HepG2 (cell line): ENCODE measurements at regions not wholly inside any gene's neighbourhood (a gene's known extent, or its start where the extent isn't known, plus 50 kb on each side); places are given as distances from the start of the nearest gene placed in this dataset.

Source experiments
- ARID2 ChIP-seq: sonication (generic); formaldehyde crosslinking; IDR thresholded peaks from 2 replicates; pipeline ENCODE4 v1.8.1; 2022; ENCODE audit warnings: mild to moderate bottlenecking, missing genetic modification reagents, borderline replicate concordance
- BRCA1 ChIP-seq: sonication (generic); formaldehyde crosslinking; IDR thresholded peaks from 2 replicates; pipeline ENCODE4 v1.4.0; 2020; ENCODE audit warnings: missing genetic modification reagents
- CBFB ChIP-seq: sonication (generic); formaldehyde crosslinking; IDR thresholded peaks from 2 replicates; pipeline ENCODE4 v1.4.0; 2020; ENCODE audit warnings: missing genetic modification reagents
- ERF ChIP-seq: IDR thresholded peaks from 2 replicates; pipeline ENCODE4 v1.6.1; 2018; ENCODE audit warnings: missing biosample characterization, missing genetic modification reagents
- HMG20A ChIP-seq: IDR thresholded peaks from 2 replicates; pipeline ENCODE4 v1.6.1; 2016; ENCODE audit warnings: borderline replicate concordance
- MAFF ChIP-seq: IDR thresholded peaks from 2 replicates; pipeline ENCODE4 v1.6.1; 2011; ENCODE audit warnings: low read depth, low read length, improper control_type of control experiment
- MIXL1 ChIP-seq: IDR thresholded peaks from 2 replicates; pipeline ENCODE4 v1.6.1; 2016
- NFIB ChIP-seq: sonication (generic); formaldehyde crosslinking; IDR thresholded peaks from 2 replicates; pipeline ENCODE4 v1.9.0; 2021; ENCODE audit warnings: missing genetic modification reagents, mild to moderate bottlenecking, borderline replicate concordance
- NR3C1 ChIP-seq: sonication (generic); formaldehyde crosslinking; IDR thresholded peaks from 2 replicates; pipeline ENCODE4 v1.4.0; 2020; ENCODE audit warnings: missing genetic modification reagents
- POLR2A ChIP-seq, 2 experiments: IDR thresholded peaks; 2 replicates each; pipeline ENCODE4 v1.6.1; 2011; ENCODE audit warnings: low read depth in 2 of 2, low read length in 2 of 2, mild to moderate bottlenecking in 1 of 2, moderate library complexity in 1 of 2; ENCODE audit not compliant: insufficient read depth in 1 of 2
- REXO4 ChIP-seq: sonication (generic); formaldehyde crosslinking; IDR thresholded peaks from 2 replicates; pipeline ENCODE4 v1.8.0; 2022; ENCODE audit warnings: missing genetic modification reagents, mild to moderate bottlenecking, borderline replicate concordance
- RNF2 ChIP-seq: fragments of 450-650 bp; conservative IDR thresholded peaks from 2 replicates; pipeline ENCODE4 v1.6.1; 2016; ENCODE audit warnings: low read depth
- SOX13 ChIP-seq, 3 experiments: fragments of 450-650 bp in 1 of 3; sonication (generic) in 1 of 3; formaldehyde crosslinking in 1 of 3; IDR thresholded peaks in 2 of 3; conservative IDR thresholded peaks in 1 of 3; 2 replicates each; pipeline versions ENCODE4 v1.5.0 to v1.6.1; 2016 to 2020; ENCODE audit warnings: antibody characterized with exemption in 1 of 3, mild to moderate bottlenecking in 1 of 3, missing compliant biosample characterization in 1 of 3, missing genetic modification reagents in 1 of 3, moderate library complexity in 1 of 3
- SOX6 ChIP-seq, 2 experiments: fragments of 450-650 bp in 1 of 2; sonication (generic) in 1 of 2; formaldehyde crosslinking in 1 of 2; IDR thresholded peaks; 2 replicates each; pipeline versions ENCODE4 v1.4.0 to v1.6.1; 2017 to 2020; ENCODE audit warnings: antibody characterized with exemption in 1 of 2, mild to moderate bottlenecking in 1 of 2, missing genetic modification reagents in 1 of 2
- SP5 ChIP-seq: IDR thresholded peaks from 2 replicates; pipeline ENCODE4 v1.6.1; 2016; ENCODE audit warnings: low read depth, borderline replicate concordance
- THYN1 ChIP-seq: sonication (generic); formaldehyde crosslinking; IDR thresholded peaks from 2 replicates; pipeline ENCODE4 v1.8.1; 2023; ENCODE audit warnings: low read depth, mild to moderate bottlenecking, moderate library complexity, missing genetic modification reagents, borderline replicate concordance
- XBP1 ChIP-seq: sonication (generic); formaldehyde crosslinking; IDR thresholded peaks from 2 replicates; pipeline ENCODE4 v1.5.0; 2020; ENCODE audit warnings: missing genetic modification reagents
- XRCC5 ChIP-seq: fragments of 200-400 bp; formaldehyde crosslinking; optimal IDR thresholded peaks from 2 replicates; pipeline ENCODE3; 2017; ENCODE audit warnings: mild to moderate bottlenecking, low read length
- ZNF136 ChIP-seq: sonication (generic); formaldehyde crosslinking; IDR thresholded peaks from 2 replicates; pipeline ENCODE4 v1.8.1; 2022; ENCODE audit warnings: low read depth, mild to moderate bottlenecking, moderate library complexity, missing genetic modification reagents
- ZNF225 ChIP-seq: sonication (generic); formaldehyde crosslinking; IDR thresholded peaks from 2 replicates; pipeline ENCODE4 v1.4.0; 2020; ENCODE audit warnings: mild to moderate bottlenecking, missing genetic modification reagents
- ZNF263 ChIP-seq: sonication (generic); formaldehyde crosslinking; IDR thresholded peaks from 2 replicates; pipeline ENCODE4 v1.4.0; 2020; ENCODE audit warnings: missing genetic modification reagents
- ZNF282 ChIP-seq: fragments of 450-650 bp; IDR thresholded peaks from 2 replicates; pipeline ENCODE4 v1.6.1; 2018; ENCODE audit not compliant: partially characterized antibody
- ZNF629 ChIP-seq: sonication (generic); formaldehyde crosslinking; conservative IDR thresholded peaks from 2 replicates; pipeline ENCODE4 v1.5.0; 2020; ENCODE audit warnings: missing genetic modification reagents
- ZNF780A ChIP-seq: sonication (generic); formaldehyde crosslinking; IDR thresholded peaks from 2 replicates; pipeline ENCODE4 v1.8.0; 2022; ENCODE audit warnings: mild to moderate bottlenecking, missing genetic modification reagents, moderate library complexity
- TF ChIP-seq, protein P1 (sequence below): sonication (generic); formaldehyde crosslinking; IDR thresholded peaks from one replicate; pipeline ENCODE4 v1.5.1; 2020; ENCODE audit warnings: mild to moderate bottlenecking, missing genetic modification reagents; ENCODE audit errors: not compliant biosample characterization

DNA sequence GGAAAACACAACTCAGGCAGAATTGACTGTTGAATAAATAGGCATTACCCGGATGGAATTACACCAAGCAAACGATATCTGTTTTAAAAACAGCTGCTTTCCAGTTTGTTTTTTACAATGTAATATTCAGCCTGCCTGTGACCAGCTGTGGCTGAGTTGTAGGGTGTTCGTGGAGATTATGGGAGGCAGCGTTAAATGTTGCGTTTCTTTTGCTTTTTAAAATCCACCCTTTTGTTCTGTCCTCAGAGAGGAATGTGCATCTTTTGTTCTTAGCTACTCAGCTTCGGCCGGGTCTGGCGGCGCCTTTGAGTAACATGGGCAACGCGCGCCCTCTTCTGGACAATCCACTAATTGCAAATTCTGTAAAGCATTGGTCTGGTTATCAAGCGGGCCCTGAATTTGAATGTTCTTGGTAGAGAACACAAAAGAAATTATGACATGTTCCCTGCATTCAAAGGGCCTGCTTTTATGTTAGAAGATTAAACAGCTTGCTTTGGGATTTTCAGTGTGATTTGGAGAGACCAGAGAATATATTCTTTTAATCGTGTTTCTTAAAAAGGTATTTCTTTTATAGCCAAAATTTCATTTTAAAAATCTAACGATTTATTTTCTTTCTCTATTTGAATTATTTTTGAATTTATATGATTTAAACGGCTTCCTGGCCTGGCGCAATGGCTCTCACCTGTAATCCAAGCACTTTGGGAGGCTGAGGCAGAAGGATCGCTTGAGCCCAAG, 76.3 kb upstream of the TRIM2 start (continued):
- no peak for TF ChIP-seq ZNF780A
- no peak for TF ChIP-seq ZNF282
- TF ChIP-seq MIXL1 (CRISPR knock-in tag): 0 out of 2 replicates have a peak, but pooled peaks have one; percentile 44
- no peak for TF ChIP-seq ARID2
- 0 out of 2 replicates have a peak, but pooled peaks have one; percentile 26 for TF ChIP-seq ERF (CRISPR knock-in tag)
- no peak for TF ChIP-seq REXO4 (CRISPR knock-in tag)
- no peak for TF ChIP-seq SP5
- TF ChIP-seq ZNF225 (CRISPR knock-in tag): no peak
- TF ChIP-seq, protein P1, sequence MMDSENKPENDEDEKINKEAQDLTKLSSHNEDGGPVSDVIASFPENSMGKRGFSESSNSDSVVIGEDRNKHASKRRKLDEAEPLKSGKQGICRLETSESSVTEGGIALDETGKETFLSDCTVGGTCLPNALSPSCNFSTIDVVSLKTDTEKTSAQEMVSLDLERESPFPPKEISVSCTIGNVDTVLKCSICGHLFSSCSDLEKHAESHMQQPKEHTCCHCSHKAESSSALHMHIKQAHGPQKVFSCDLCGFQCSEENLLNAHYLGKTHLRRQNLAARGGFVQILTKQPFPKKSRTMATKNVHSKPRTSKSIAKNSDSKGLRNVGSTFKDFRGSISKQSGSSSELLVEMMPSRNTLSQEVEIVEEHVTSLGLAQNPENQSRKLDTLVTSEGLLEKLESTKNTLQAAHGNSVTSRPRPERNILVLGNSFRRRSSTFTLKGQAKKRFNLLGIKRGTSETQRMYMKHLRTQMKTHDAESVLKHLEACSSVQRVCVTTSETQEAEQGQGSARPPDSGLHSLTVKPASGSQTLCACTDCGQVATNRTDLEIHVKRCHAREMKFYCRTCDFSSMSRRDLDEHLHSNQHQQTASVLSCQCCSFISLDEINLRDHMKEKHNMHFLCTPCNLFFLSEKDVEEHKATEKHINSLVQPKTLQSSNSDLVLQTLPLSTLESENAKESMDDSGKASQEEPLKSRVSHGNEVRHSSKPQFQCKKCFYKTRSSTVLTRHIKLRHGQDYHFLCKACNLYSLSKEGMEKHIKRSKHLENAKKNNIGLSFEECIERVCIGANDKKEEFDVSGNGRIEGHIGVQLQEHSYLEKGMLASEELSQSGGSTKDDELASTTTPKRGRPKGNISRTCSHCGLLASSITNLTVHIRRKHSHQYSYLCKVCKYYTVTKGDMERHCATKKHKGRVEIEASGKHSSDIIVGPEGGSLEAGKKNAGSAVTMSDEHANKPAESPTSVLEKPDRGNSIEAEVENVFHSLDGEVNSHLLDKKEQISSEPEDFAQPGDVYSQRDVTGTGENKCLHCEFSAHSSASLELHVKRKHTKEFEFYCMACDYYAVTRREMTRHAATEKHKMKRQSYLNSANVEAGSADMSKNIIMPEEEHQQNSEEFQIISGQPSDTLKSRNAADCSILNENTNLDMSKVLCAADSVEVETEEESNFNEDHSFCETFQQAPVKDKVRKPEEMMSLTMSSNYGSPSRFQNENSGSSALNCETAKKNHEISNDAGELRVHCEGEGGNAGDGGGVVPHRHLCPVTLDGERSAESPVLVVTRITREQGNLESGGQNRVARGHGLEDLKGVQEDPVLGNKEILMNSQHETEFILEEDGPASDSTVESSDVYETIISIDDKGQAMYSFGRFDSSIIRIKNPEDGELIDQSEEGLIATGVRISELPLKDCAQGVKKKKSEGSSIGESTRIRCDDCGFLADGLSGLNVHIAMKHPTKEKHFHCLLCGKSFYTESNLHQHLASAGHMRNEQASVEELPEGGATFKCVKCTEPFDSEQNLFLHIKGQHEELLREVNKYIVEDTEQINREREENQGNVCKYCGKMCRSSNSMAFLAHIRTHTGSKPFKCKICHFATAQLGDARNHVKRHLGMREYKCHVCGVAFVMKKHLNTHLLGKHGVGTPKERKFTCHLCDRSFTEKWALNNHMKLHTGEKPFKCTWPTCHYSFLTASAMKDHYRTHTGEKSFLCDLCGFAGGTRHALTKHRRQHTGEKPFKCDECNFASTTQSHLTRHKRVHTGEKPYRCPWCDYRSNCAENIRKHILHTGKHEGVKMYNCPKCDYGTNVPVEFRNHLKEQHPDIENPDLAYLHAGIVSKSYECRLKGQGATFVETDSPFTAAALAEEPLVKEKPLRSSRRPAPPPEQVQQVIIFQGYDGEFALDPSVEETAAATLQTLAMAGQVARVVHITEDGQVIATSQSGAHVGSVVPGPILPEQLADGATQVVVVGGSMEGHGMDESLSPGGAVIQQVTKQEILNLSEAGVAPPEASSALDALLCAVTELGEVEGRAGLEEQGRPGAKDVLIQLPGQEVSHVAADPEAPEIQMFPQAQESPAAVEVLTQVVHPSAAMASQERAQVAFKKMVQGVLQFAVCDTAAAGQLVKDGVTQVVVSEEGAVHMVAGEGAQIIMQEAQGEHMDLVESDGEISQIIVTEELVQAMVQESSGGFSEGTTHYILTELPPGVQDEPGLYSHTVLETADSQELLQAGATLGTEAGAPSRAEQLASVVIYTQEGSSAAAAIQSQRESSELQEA (CRISPR knock-in tag): no peak
- TF ChIP-seq ZNF629 (CRISPR knock-in tag): no peak
- TF ChIP-seq NFIB (CRISPR knock-in tag): no peak
- TF ChIP-seq HMG20A: no peak
- no peak for TF ChIP-seq RNF2
- TF ChIP-seq BRCA1: no peak
- no peak for TF ChIP-seq XBP1
- no peak for TF ChIP-seq SOX13 (IDR thresholded peaks at IDR 0.05)
- TF ChIP-seq SOX13 (CRISPR knock-in tag; conservative IDR thresholded peaks at IDR 0.05 in 1 of 2, IDR thresholded peaks at IDR 0.05 in 1 of 2): 0 out of 4 replicates have a peak, but pooled peaks of 1 of the 2 experiments have one; percentile 17
- TF ChIP-seq ZNF136 (CRISPR knock-in tag): no peak
- TF ChIP-seq NR3C1 (CRISPR knock-in tag): no peak
- peak; percentile 23 for TF ChIP-seq XRCC5
- TF ChIP-seq MAFF: no peak
- TF ChIP-seq ZNF263: no peak
- no peak for TF ChIP-seq SOX6 (IDR thresholded peaks at IDR 0.05)
- peak; percentile 32; the same call in 1 of the 2 replicates for TF ChIP-seq SOX6 (CRISPR knock-in tag; IDR thresholded peaks at IDR 0.05)
- TF ChIP-seq CBFB (CRISPR knock-in tag): no peak
- TF ChIP-seq POLR2A (IDR thresholded peaks at IDR 0.05; ENCODE audit: insufficient read depth in 1 of 2, low read depth in 2 of 2, low read length in 2 of 2): no peak
- TF ChIP-seq THYN1: no peak
